Osteocyte (in vitro differentiated cells): ENCODE measurements at regions not wholly inside any gene's neighbourhood (a gene's known extent, or its start where the extent isn't known, plus 50 kb on each side); places are given as distances from the start of the nearest gene placed in this dataset.

Experiments
- DNase-seq: peaks from one replicate; pipeline ENCODE4 v3.0.0; 2021; ENCODE audit warnings: mixed read lengths; ENCODE audit not compliant: unreplicated experiment; ENCODE audit errors: extremely low spot score
- H3K27ac Mint-ChIP-seq: one replicate; pipeline ENCODE4 v1.8.0; 2021; ENCODE audit warnings: mild to moderate bottlenecking, mixed read lengths; ENCODE audit not compliant: unreplicated experiment
- H3K27me3 Mint-ChIP-seq: one replicate; pipeline ENCODE4 v1.8.0; 2021; ENCODE audit warnings: mixed read lengths; ENCODE audit not compliant: unreplicated experiment
- H3K36me3 Mint-ChIP-seq: one replicate; pipeline ENCODE4 v1.8.0; 2021; ENCODE audit warnings: mixed read lengths; ENCODE audit not compliant: unreplicated experiment
- H3K4me1 Mint-ChIP-seq: one replicate; pipeline ENCODE4 v1.8.0; 2021; ENCODE audit warnings: mixed read lengths; ENCODE audit not compliant: unreplicated experiment
- H3K4me3 Mint-ChIP-seq: one replicate; pipeline ENCODE4 v1.8.0; 2021; ENCODE audit warnings: mild to moderate bottlenecking, moderate library complexity, mixed read lengths; ENCODE audit not compliant: unreplicated experiment
- H3K9me3 Mint-ChIP-seq: one replicate; pipeline ENCODE4 v1.8.0; 2021; ENCODE audit warnings: mixed read lengths; ENCODE audit not compliant: unreplicated experiment
- TF ChIP-seq, protein P1 (sequence below): fragments of 200-600 bp; sonication (generic); IDR thresholded peaks from 2 replicates; pipeline ENCODE4 v1.5.0; 2021; ENCODE audit warnings: antibody characterized with exemption, mild to moderate bottlenecking, moderate library complexity

DNA sequence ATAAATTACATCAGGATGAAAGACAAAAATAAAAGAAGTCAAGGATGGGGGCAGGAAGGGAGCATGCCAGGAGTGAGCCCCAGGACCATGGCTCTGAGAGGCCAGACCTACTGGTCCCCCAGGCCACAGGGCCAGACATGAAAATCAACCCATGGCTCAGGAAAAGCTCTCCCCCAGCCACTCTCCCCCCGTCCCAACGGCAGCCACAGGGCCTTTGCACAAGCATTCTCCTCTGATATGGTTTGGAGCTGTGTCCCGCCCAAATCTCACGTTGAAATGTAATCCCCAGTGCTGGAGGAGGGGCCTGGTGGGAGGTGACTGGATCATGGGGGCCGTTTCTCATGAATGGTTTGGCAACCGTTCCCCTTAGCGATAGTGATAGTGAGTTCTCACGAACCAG is 80.8 kb upstream of the ANO1 start:
- TF ChIP-seq, protein P1, sequence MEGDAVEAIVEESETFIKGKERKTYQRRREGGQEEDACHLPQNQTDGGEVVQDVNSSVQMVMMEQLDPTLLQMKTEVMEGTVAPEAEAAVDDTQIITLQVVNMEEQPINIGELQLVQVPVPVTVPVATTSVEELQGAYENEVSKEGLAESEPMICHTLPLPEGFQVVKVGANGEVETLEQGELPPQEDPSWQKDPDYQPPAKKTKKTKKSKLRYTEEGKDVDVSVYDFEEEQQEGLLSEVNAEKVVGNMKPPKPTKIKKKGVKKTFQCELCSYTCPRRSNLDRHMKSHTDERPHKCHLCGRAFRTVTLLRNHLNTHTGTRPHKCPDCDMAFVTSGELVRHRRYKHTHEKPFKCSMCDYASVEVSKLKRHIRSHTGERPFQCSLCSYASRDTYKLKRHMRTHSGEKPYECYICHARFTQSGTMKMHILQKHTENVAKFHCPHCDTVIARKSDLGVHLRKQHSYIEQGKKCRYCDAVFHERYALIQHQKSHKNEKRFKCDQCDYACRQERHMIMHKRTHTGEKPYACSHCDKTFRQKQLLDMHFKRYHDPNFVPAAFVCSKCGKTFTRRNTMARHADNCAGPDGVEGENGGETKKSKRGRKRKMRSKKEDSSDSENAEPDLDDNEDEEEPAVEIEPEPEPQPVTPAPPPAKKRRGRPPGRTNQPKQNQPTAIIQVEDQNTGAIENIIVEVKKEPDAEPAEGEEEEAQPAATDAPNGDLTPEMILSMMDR, result no peak
- Mint-ChIP-seq H3K27me3 (peaks cover 45% of the 10 kb centered on the region), H3K36me3 (no peaks in the 10 kb centered on the region), H3K4me1 (no peaks in the 10 kb centered on the region), H3K4me3 (no peak overlapping the region), H3K27ac (no peak overlapping the region), H3K9me3 (no peaks in the 10 kb centered on the region)
- no peak for DNase-seq

DNA sequence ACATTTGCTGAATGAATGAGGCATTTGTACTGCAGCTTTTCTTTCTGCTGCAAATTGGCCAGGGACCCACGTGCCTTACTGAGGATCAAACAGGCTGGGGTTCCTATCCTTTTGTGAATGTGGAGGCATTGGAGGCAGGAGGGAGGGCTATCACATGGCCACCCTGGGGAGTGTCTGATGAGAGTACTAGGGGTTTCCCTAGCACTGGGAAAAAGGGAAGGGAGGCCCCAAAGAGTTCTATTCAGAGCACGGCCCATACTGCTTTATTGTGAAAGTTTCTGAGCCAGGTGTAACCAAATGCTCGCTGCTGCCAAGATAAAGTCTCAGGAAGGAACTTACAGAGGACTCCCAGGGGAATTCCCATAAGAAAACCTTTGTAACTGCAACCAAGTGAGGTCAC is 78.4 kb upstream of the ANO1 start:
- no peaks in the 10 kb centered on the region for H3K4me1 Mint-ChIP-seq
- TF ChIP-seq, protein P1, result no peak
- H3K36me3 Mint-ChIP-seq, result no peaks in the 10 kb centered on the region
- no peaks in the 10 kb centered on the region for H3K9me3 Mint-ChIP-seq
- DNase-seq, result no peak
- H3K27me3 Mint-ChIP-seq, result peaks cover 51% of the 10 kb centered on the region
- no peak overlapping the region for H3K27ac Mint-ChIP-seq
- no peak overlapping the region for H3K4me3 Mint-ChIP-seq

DNA sequence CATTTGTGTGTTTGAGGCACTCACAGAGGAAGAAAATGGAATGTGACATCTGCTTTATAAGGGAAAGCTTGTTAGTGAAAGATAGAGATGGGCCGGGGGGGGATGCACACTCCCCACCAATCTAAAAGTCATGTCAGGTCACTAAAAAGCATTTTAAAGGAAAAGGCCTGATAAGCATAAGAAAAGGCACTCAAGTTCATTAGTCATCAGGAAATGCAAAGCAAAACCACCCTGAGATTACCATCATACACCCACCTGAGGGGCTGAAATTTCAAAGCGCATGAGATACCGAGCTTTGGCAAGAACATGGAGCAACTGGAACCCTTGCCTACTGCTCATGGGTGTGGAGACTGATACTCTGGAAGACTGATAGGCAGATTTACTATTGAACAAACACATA is 77.9 kb upstream of the ANO1 start:
- TF ChIP-seq, protein P1, result no peak
- no peaks in the 10 kb centered on the region for H3K36me3 Mint-ChIP-seq
- no peak overlapping the region for H3K27ac Mint-ChIP-seq
- no peak for DNase-seq
- H3K9me3 Mint-ChIP-seq, result no peaks in the 10 kb centered on the region
- H3K4me1 Mint-ChIP-seq, result no peaks in the 10 kb centered on the region
- H3K27me3 Mint-ChIP-seq, result peaks cover 50% of the 10 kb centered on the region
- no peak overlapping the region for H3K4me3 Mint-ChIP-seq

DNA sequence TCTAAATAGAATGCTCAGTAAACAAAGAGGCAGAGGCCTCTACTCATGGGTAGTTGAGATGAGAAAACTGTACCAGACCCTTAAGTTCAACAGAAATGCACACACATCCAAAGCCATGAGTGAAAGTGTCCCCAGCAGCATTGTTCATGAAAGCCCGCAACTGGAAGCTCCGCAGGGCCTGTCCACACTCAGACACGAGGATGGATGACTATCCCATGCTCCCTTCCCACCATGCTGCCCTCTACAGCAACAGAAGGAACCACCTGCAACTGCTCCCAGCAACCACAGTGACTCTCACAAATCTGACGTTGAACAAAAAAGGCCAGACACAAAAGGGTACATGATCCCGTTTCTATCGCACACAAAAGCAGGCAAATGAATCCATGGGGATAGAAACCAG is 76.9 kb upstream of the ANO1 start:
- Mint-ChIP-seq H3K4me3 (no peak overlapping the region), H3K4me1 (peaks cover 5% of the 10 kb centered on the region), H3K27me3 (peaks cover 53% of the 10 kb centered on the region), H3K27ac (no peak overlapping the region), H3K9me3 (no peaks in the 10 kb centered on the region), H3K36me3 (no peaks in the 10 kb centered on the region)
- TF ChIP-seq, protein P1, result no peak
- DNase-seq, result no peak

DNA sequence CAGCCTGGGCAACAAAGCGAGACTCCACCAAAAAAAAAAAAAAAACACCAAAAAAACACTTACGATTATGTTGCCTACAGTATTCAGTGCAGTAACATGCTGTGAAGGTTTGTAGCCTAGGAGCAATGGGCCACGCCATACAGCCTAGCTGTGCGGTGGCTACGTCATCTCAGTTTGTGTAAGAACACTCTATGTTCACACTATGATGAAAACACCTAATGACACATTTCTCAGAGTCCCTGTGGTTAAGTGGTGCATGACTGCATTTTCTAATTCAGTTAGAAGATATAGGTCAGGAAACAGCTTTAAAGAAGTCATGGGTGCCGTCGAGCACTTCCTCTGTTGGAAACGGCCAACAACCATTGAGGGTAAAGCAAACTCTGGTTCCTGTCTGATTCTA is 75.7 kb upstream of the ANO1 start:
- Mint-ChIP-seq H3K27me3 (peaks cover 54% of the 10 kb centered on the region), H3K4me3 (no peak overlapping the region)
- TF ChIP-seq, protein P1, result no peak

More for the DNA sequence above, 75.7 kb upstream of the ANO1 start:
- DNase-seq, result no peak
- Mint-ChIP-seq H3K36me3 (no peaks in the 10 kb centered on the region), H3K27ac (no peak overlapping the region), H3K4me1 (peaks cover 5% of the 10 kb centered on the region), H3K9me3 (no peaks in the 10 kb centered on the region)
